T-cell (primary cell): ENCODE measurements at regions not wholly inside any gene's neighbourhood (a gene's known extent, or its start where the extent isn't known, plus 50 kb on each side); places are given as distances from the start of the nearest gene placed in this dataset.
"Not testable (repeated sequence)": the region's sequence is repeated elsewhere in the genome, so short reads cannot be mapped to it uniquely, and the experiment has no call there.

Experiments
- ATAC-seq, 4 experiments: fragments of 200-7000 bp in 3 of 4; fragments of 150-1000 bp in 1 of 4; cut with Tn5 transposase; replicated peaks in 1 of 4; 1 replicate in 3 of 4; 2 replicates in 1 of 4; pipeline ENCODE4 v1.10.0; 2021; ENCODE audit warnings: moderate library complexity in 3 of 4, mild to moderate bottlenecking in 2 of 4, moderate number of reproducible peaks in 1 of 4
- CTCF ChIA-PET, 2 donors: fragments of 300-600 bp; sonication (Branson Sonifier 250); formaldehyde crosslinking; loops; one replicate each; lab custom pipeline; 2022; ENCODE audit warnings: antibody characterized with exemption in 2 of 2; lab: Charles Lee
- POLR2A ChIA-PET, 2 donors: fragments of 300-600 bp; sonication (Branson Sonifier 250); formaldehyde crosslinking; loops; one replicate each; lab custom pipeline; 2022; ENCODE audit warnings: antibody characterized with exemption in 2 of 2; lab: Charles Lee
- DNase-seq, 35 experiments: peaks; one replicate each; pipeline versions ENCODE4 v3.0.0 to v3.0.0-alpha.2; 2013 to 2023
- H3K27ac ChIP-seq: one replicate; pipeline ENCODE4 v1.5.1; 2013; ENCODE audit warnings: low read length
- H3K27me3 ChIP-seq, 2 experiments: replicated peaks in 1 of 2; 1 replicate in 1 of 2; 2 replicates in 1 of 2; pipeline versions ENCODE4 v1.6.1 to v1.7.0; 2013; ENCODE audit warnings: low read length in 1 of 2, mixed read lengths in 1 of 2; ENCODE audit not compliant: control insufficient read depth in 2 of 2, insufficient read depth in 2 of 2; ENCODE audit errors: extremely low read depth in 1 of 2
- H3K36me3 ChIP-seq, 2 donors: 1 replicate in 1 of 2; 2 replicates in 1 of 2; pipeline versions ENCODE4 v1.6.1 to v1.7.0; 2013; ENCODE audit warnings: low read length in 1 of 2; ENCODE audit not compliant: control insufficient read depth in 2 of 2, insufficient read depth in 1 of 2; ENCODE audit errors: extremely low read depth in 1 of 2
- H3K4me1 ChIP-seq, 2 experiments: 1 replicate in 1 of 2; 2 replicates in 1 of 2; pipeline versions ENCODE4 v1.6.1 to v1.7.0; 2013; ENCODE audit warnings: low read length in 2 of 2, mixed read lengths in 1 of 2; ENCODE audit not compliant: insufficient read depth in 2 of 2, control insufficient read depth in 1 of 2; ENCODE audit errors: extremely low read depth in 1 of 2
- H3K4me3 ChIP-seq, 2 donors: 1 replicate in 1 of 2; 2 replicates in 1 of 2; pipeline versions ENCODE4 v1.5.1 to v1.7.0; 2013; ENCODE audit warnings: mild to moderate bottlenecking in 2 of 2, low read length in 1 of 2, moderate library complexity in 1 of 2; ENCODE audit not compliant: control insufficient read depth in 1 of 2; ENCODE audit errors: extremely low read depth in 1 of 2
- H3K9me3 ChIP-seq: 2 replicates; pipeline ENCODE4 v1.7.0; 2013
- H3K27ac Mint-ChIP-seq, 2 donors: one replicate each; pipeline ENCODE4 v1.8.0; 2020 to 2021; ENCODE audit warnings: mild to moderate bottlenecking in 2 of 2, mixed read lengths in 2 of 2
- H3K27me3 Mint-ChIP-seq, 2 donors: one replicate each; pipeline ENCODE4 v1.8.0; 2021 to 2022; ENCODE audit warnings: mixed read lengths in 2 of 2
- H3K36me3 Mint-ChIP-seq: one replicate; pipeline ENCODE4 v1.8.0; 2021; ENCODE audit warnings: mixed read lengths
- H3K4me1 Mint-ChIP-seq, 3 donors: one replicate each; pipeline ENCODE4 v1.8.0; 2020 to 2022; ENCODE audit warnings: mixed read lengths in 3 of 3, mild to moderate bottlenecking in 1 of 3
- H3K4me3 Mint-ChIP-seq, 3 donors: one replicate each; pipeline ENCODE4 v1.8.0; 2020 to 2022; ENCODE audit warnings: mild to moderate bottlenecking in 3 of 3, mixed read lengths in 3 of 3, moderate library complexity in 3 of 3
- H3K9me3 Mint-ChIP-seq, 3 donors: one replicate each; pipeline ENCODE4 v1.8.0; 2020 to 2022; ENCODE audit warnings: mixed read lengths in 3 of 3
- WGBS: methylation state at CpG from one replicate; pipeline ENCODE4 v1.1.5; 2013; ENCODE audit warnings: missing lambda C conversion rate; ENCODE audit not compliant: insufficient coverage; 5-methylcytosine and 5-hydroxymethylcytosine counted together

GRCh38 chr1:224817382-224817781, 112.1 kb upstream of the DNAH14 start:
- DNase-seq, result no peak
- Mint-ChIP-seq H3K27ac (no peak overlapping the region), H3K27me3 (peaks cover 21 to 22% of the 10 kb centered on the region in 2 donors), H3K36me3 (no peaks in the 10 kb centered on the region), H3K4me3 (no peak overlapping the region), H3K9me3 (peaks cover 8 to 26% (median 18%) of the 10 kb centered on the region in 3 donors), H3K4me1 (no peaks in the 10 kb centered on the region)
- WGBS, result no CpG with 5 or more reads among the region's 3 CpGs
- no peaks in the 10 kb centered on the region for H3K4me1 ChIP-seq
- no peak for ATAC-seq
- H3K36me3 ChIP-seq, result no peaks in the 10 kb centered on the region
- no peak overlapping the region for H3K4me3 ChIP-seq
- H3K9me3 ChIP-seq, result no peaks in the 10 kb centered on the region
- no peaks in the 10 kb centered on the region for H3K27me3 ChIP-seq
- H3K27ac ChIP-seq, result no peak overlapping the region
- POLR2A ChIA-PET, result no interaction called here
- CTCF ChIA-PET, result no interaction called here

- POLR2A ChIA-PET, result no interaction called here
- Histone ChIP-seq H3K36me3 (no peaks in the 10 kb centered on the region), H3K4me3 (no peak overlapping the region), H3K27ac (no peak overlapping the region), H3K9me3 (no peaks in the 10 kb centered on the region), H3K27me3 (no peaks in the 10 kb centered on the region), H3K4me1 (no peaks in the 10 kb centered on the region)
- H3K36me3 Mint-ChIP-seq, result no peaks in the 10 kb centered on the region
- H3K4me1 Mint-ChIP-seq, result no peaks in the 10 kb centered on the region
- CTCF ChIA-PET, result no interaction called here
- H3K27ac Mint-ChIP-seq, result no peak overlapping the region
- WGBS, result 90% methylated on average over 2 of the region's 3 CpGs
- H3K9me3 Mint-ChIP-seq, result peaks cover 9 to 20% (median 13%) of the 10 kb centered on the region in 3 donors
- DNase-seq (no peak), ATAC-seq (no peak)
- H3K4me3 Mint-ChIP-seq, result no peak overlapping the region
- H3K27me3 Mint-ChIP-seq, result peaks cover 22% of the 10 kb centered on the region in 2 donors
These were observed 109.6 kb upstream of the DNAH14 start for GRCh38 chr1:224819861-224820260.

- no peaks in the 10 kb centered on the region for H3K4me1 ChIP-seq
- CTCF ChIA-PET, result no interaction called here
- Mint-ChIP-seq H3K4me3 (no peak overlapping the region), H3K36me3 (no peaks in the 10 kb centered on the region), H3K4me1 (no peaks in the 10 kb centered on the region), H3K9me3 (peaks cover 11 to 25% (median 14%) of the 10 kb centered on the region in 3 donors), H3K27ac (no peak overlapping the region), H3K27me3 (peaks cover 22 to 26% of the 10 kb centered on the region in 2 donors)
- ATAC-seq (no peak), DNase-seq (no peak)
- WGBS, result 86% methylated on average over 2 of the region's 3 CpGs
- H3K4me3 ChIP-seq, result no peak overlapping the region
- no peaks in the 10 kb centered on the region for H3K27me3 ChIP-seq
- H3K36me3 ChIP-seq, result no peaks in the 10 kb centered on the region
- H3K9me3 ChIP-seq, result no peaks in the 10 kb centered on the region
- H3K27ac ChIP-seq, result no peak overlapping the region
- POLR2A ChIA-PET, result no interaction called here
These were observed 109.1 kb upstream of the DNAH14 start for GRCh38 chr1:224820341-224820740.

- H3K27ac ChIP-seq, H3K4me3 ChIP-seq, H3K27ac Mint-ChIP-seq, H3K36me3 Mint-ChIP-seq, H3K36me3 ChIP-seq, H3K27me3 ChIP-seq, POLR2A ChIA-PET, ATAC-seq, H3K4me1 Mint-ChIP-seq, H3K4me3 Mint-ChIP-seq, CTCF ChIA-PET, H3K4me1 ChIP-seq, H3K9me3 ChIP-seq, DNase-seq: not testable (repeated sequence)
- WGBS, result 87% methylated on average over 3 of the region's 8 CpGs
- H3K27me3 Mint-ChIP-seq, result peaks cover 20 to 23% of the 10 kb centered on the region in 2 donors
- peaks cover 11 to 25% (median 14%) of the 10 kb centered on the region in 3 donors for H3K9me3 Mint-ChIP-seq
These were observed 107.7 kb upstream of the DNAH14 start for GRCh38 chr1:224821751-224822150.

GRCh38 chr1:224825525-224826000, 103.9 kb upstream of the DNAH14 start:
- Mint-ChIP-seq H3K27ac (no peak overlapping the region), H3K4me3 (no peak overlapping the region), H3K9me3 (peaks cover 7 to 25% (median 11%) of the 10 kb centered on the region in 3 donors), H3K27me3 (peaks cover 18 to 27% of the 10 kb centered on the region in 2 donors), H3K36me3 (no peaks in the 10 kb centered on the region), H3K4me1 (no peaks in the 10 kb centered on the region)
- Histone ChIP-seq H3K27ac (no peak overlapping the region), H3K4me3 (no peak overlapping the region), H3K36me3 (no peaks in the 10 kb centered on the region), H3K4me1 (no peaks in the 10 kb centered on the region), H3K9me3 (no peaks in the 10 kb centered on the region), H3K27me3 (no peaks in the 10 kb centered on the region)
- CTCF ChIA-PET, result no interaction called here
- no CpG with 5 or more reads among the region's 1 CpG for WGBS
- no peak for DNase-seq
- POLR2A ChIA-PET, result no interaction called here
- ATAC-seq, result no peak

GRCh38 chr1:224828691-224829090, 100.8 kb upstream of the DNAH14 start:
- ChIA-PET CTCF (interaction anchor here in 1 of 2 donors (0.6 kb wide), 1 partner anchor 658 kb away, joined by 6 read pairs; no protein-coding TSS in a partner anchor), POLR2A (no interaction called here)
- H3K9me3 ChIP-seq, result no peaks in the 10 kb centered on the region
- Mint-ChIP-seq H3K36me3 (no peaks in the 10 kb centered on the region), H3K27me3 (peaks cover 18 to 32% of the 10 kb centered on the region in 2 donors), H3K27ac (no peak overlapping the region), H3K9me3 (peaks cover 7 to 14% (median 7%) of the 10 kb centered on the region in 3 donors), H3K4me3 (no peak overlapping the region), H3K4me1 (no peaks in the 10 kb centered on the region)
- no peaks in the 10 kb centered on the region for H3K36me3 ChIP-seq
- ATAC-seq (no peak), DNase-seq (no peak)
- no peaks in the 10 kb centered on the region for H3K4me1 ChIP-seq
- no peak overlapping the region for H3K27ac ChIP-seq
- H3K27me3 ChIP-seq, result peaks cover 0 to 3% of the 10 kb centered on the region in 2 experiments
- H3K4me3 ChIP-seq, result no peak overlapping the region

- ChIA-PET POLR2A (no interaction called here), CTCF (no interaction called here)
- Mint-ChIP-seq H3K36me3 (no peaks in the 10 kb centered on the region), H3K27me3 (peaks cover 18 to 31% of the 10 kb centered on the region in 2 donors), H3K9me3 (peaks cover 0 to 8% (median 5%) of the 10 kb centered on the region in 3 donors), H3K27ac (no peak overlapping the region), H3K4me3 (no peak overlapping the region), H3K4me1 (no peaks in the 10 kb centered on the region)
- H3K27ac ChIP-seq, result no peak overlapping the region
- no peak for ATAC-seq
- whole genome bisulfite sequencing, result no CpG with 5 or more reads among the region's 3 CpGs
- no peaks in the 10 kb centered on the region for H3K36me3 ChIP-seq
- no peak overlapping the region for H3K4me3 ChIP-seq
- H3K4me1 ChIP-seq, result no peaks in the 10 kb centered on the region
- peaks cover 0 to 3% of the 10 kb centered on the region in 2 experiments for H3K27me3 ChIP-seq
- no peaks in the 10 kb centered on the region for H3K9me3 ChIP-seq
- DNase-seq, result no peak
These were observed 98.0 kb upstream of the DNAH14 start for GRCh38 chr1:224831501-224831900.
